ENCODE measurements at regions not wholly inside any gene's neighbourhood (a gene's known extent, or its start where the extent isn't known, plus 50 kb on each side); places are given as distances from the start of the nearest gene placed in this dataset.

- H3K27ac ChIP-seq (ENCODE audit: low read length) = no peak overlapping the region
- H3K36me3 ChIP-seq (ENCODE audit: control insufficient read depth in 2 of 2, insufficient read depth in 2 of 2, low read length in 2 of 2) = no peaks in the 10 kb centered on the region
- no peaks in the 10 kb centered on the region for H3K27me3 ChIP-seq (ENCODE audit: control insufficient read depth in 1 of 2, insufficient read depth in 2 of 2, low read length in 2 of 2)
- no peaks in the 10 kb centered on the region for H3K9me3 ChIP-seq (ENCODE audit: control insufficient read depth in 2 of 2, low read length in 2 of 2)
- H3K4me1 ChIP-seq (ENCODE audit: control insufficient read depth, insufficient read depth, low read length) = no peaks in the 10 kb centered on the region
- H3K4me3 ChIP-seq (ENCODE audit: low read length in 2 of 2) = no peak overlapping the region
- H3K9ac ChIP-seq (ENCODE audit: low read length in 2 of 2) = no peak overlapping the region
Measured at GRCh38 chr13:84994582-84994981, 804.6 kb downstream of the SLITRK6 start.

- Histone ChIP-seq H3K27me3 (ENCODE audit: control insufficient read depth in 1 of 2, insufficient read depth in 2 of 2, low read length in 2 of 2) (no peaks in the 10 kb centered on the region), H3K9me3 (ENCODE audit: control insufficient read depth in 2 of 2, low read length in 2 of 2) (no peaks in the 10 kb centered on the region), H3K4me1 (ENCODE audit: control insufficient read depth, insufficient read depth, low read length) (no peaks in the 10 kb centered on the region), H3K4me3 (ENCODE audit: low read length in 2 of 2) (no peak overlapping the region), H3K9ac (ENCODE audit: low read length in 2 of 2) (no peak overlapping the region), H3K36me3 (ENCODE audit: control insufficient read depth in 2 of 2, insufficient read depth in 2 of 2, low read length in 2 of 2) (no peaks in the 10 kb centered on the region), H3K27ac (ENCODE audit: low read length) (no peak overlapping the region)
Measured at GRCh38 chr13:84985860-84986259, 813.4 kb downstream of the SLITRK6 start.

- H3K9me3 ChIP-seq (ENCODE audit: control insufficient read depth in 2 of 2, low read length in 2 of 2) = no peaks in the 10 kb centered on the region
- no peak overlapping the region for H3K4me3 ChIP-seq (ENCODE audit: low read length in 2 of 2)
- no peak overlapping the region for H3K27ac ChIP-seq (ENCODE audit: low read length)
- no peak overlapping the region for H3K9ac ChIP-seq (ENCODE audit: low read length in 2 of 2)
- no peaks in the 10 kb centered on the region for H3K4me1 ChIP-seq (ENCODE audit: control insufficient read depth, insufficient read depth, low read length)
- no peaks in the 10 kb centered on the region for H3K27me3 ChIP-seq (ENCODE audit: control insufficient read depth in 1 of 2, insufficient read depth in 2 of 2, low read length in 2 of 2)
- no peaks in the 10 kb centered on the region for H3K36me3 ChIP-seq (ENCODE audit: control insufficient read depth in 2 of 2, insufficient read depth in 2 of 2, low read length in 2 of 2)
Measured at GRCh38 chr13:84983321-84983720, 815.9 kb downstream of the SLITRK6 start.

GRCh38 chr13:84980571-84980970, 818.6 kb downstream of the SLITRK6 start:
- Histone ChIP-seq H3K9ac (ENCODE audit: low read length in 2 of 2) (no peak overlapping the region), H3K4me3 (ENCODE audit: low read length in 2 of 2) (no peak overlapping the region), H3K4me1 (ENCODE audit: control insufficient read depth, insufficient read depth, low read length) (no peaks in the 10 kb centered on the region), H3K27ac (ENCODE audit: low read length) (no peak overlapping the region), H3K27me3 (ENCODE audit: control insufficient read depth in 1 of 2, insufficient read depth in 2 of 2, low read length in 2 of 2) (no peaks in the 10 kb centered on the region), H3K9me3 (ENCODE audit: control insufficient read depth in 2 of 2, low read length in 2 of 2) (no peaks in the 10 kb centered on the region), H3K36me3 (ENCODE audit: control insufficient read depth in 2 of 2, insufficient read depth in 2 of 2, low read length in 2 of 2) (no peaks in the 10 kb centered on the region)

GRCh38 chr13:84978851-84979250, 820.4 kb downstream of the SLITRK6 start:
- H3K9me3 ChIP-seq (ENCODE audit: control insufficient read depth in 2 of 2, low read length in 2 of 2) = no peaks in the 10 kb centered on the region
- H3K36me3 ChIP-seq (ENCODE audit: control insufficient read depth in 2 of 2, insufficient read depth in 2 of 2, low read length in 2 of 2) = no peaks in the 10 kb centered on the region
- no peak overlapping the region for H3K9ac ChIP-seq (ENCODE audit: low read length in 2 of 2)

GRCh38 chr13:84973661-84974060, 825.6 kb downstream of the SLITRK6 start:
- Histone ChIP-seq H3K4me1 (ENCODE audit: control insufficient read depth, insufficient read depth, low read length) (no peaks in the 10 kb centered on the region), H3K27ac (ENCODE audit: low read length) (no peak overlapping the region), H3K27me3 (ENCODE audit: control insufficient read depth in 1 of 2, insufficient read depth in 2 of 2, low read length in 2 of 2) (no peaks in the 10 kb centered on the region), H3K9me3 (ENCODE audit: control insufficient read depth in 2 of 2, low read length in 2 of 2) (no peaks in the 10 kb centered on the region), H3K4me3 (ENCODE audit: low read length in 2 of 2) (no peak overlapping the region), H3K36me3 (ENCODE audit: control insufficient read depth in 2 of 2, insufficient read depth in 2 of 2, low read length in 2 of 2) (no peaks in the 10 kb centered on the region), H3K9ac (ENCODE audit: low read length in 2 of 2) (no peak overlapping the region)

More at GRCh38 chr13:84978851-84979250, 820.4 kb downstream of the SLITRK6 start:
- H3K4me1 ChIP-seq (ENCODE audit: control insufficient read depth, insufficient read depth, low read length) = no peaks in the 10 kb centered on the region
- H3K27me3 ChIP-seq (ENCODE audit: control insufficient read depth in 1 of 2, insufficient read depth in 2 of 2, low read length in 2 of 2) = no peaks in the 10 kb centered on the region
- no peak overlapping the region for H3K4me3 ChIP-seq (ENCODE audit: low read length in 2 of 2)
- no peak overlapping the region for H3K27ac ChIP-seq (ENCODE audit: low read length)

- no peaks in the 10 kb centered on the region for H3K4me1 ChIP-seq (ENCODE audit: control insufficient read depth, insufficient read depth, low read length)
Measured at GRCh38 chr13:84972907-84973306, 826.3 kb downstream of the SLITRK6 start.

GRCh38 chr13:84962849-84963248, 836.4 kb downstream of the SLITRK6 start:
- Histone ChIP-seq H3K9me3 (ENCODE audit: control insufficient read depth in 2 of 2, low read length in 2 of 2) (no peaks in the 10 kb centered on the region), H3K9ac (ENCODE audit: low read length in 2 of 2) (no peak overlapping the region), H3K36me3 (ENCODE audit: control insufficient read depth in 2 of 2, insufficient read depth in 2 of 2, low read length in 2 of 2) (no peaks in the 10 kb centered on the region), H3K4me1 (ENCODE audit: control insufficient read depth, insufficient read depth, low read length) (no peaks in the 10 kb centered on the region), H3K27me3 (ENCODE audit: control insufficient read depth in 1 of 2, insufficient read depth in 2 of 2, low read length in 2 of 2) (no peaks in the 10 kb centered on the region), H3K4me3 (ENCODE audit: low read length in 2 of 2) (no peak overlapping the region), H3K27ac (ENCODE audit: low read length) (no peak overlapping the region)

More at GRCh38 chr13:84972907-84973306, 826.3 kb downstream of the SLITRK6 start:
- H3K36me3 ChIP-seq (ENCODE audit: control insufficient read depth in 2 of 2, insufficient read depth in 2 of 2, low read length in 2 of 2) = no peaks in the 10 kb centered on the region
- H3K4me3 ChIP-seq (ENCODE audit: low read length in 2 of 2) = no peak overlapping the region
- no peaks in the 10 kb centered on the region for H3K27me3 ChIP-seq (ENCODE audit: control insufficient read depth in 1 of 2, insufficient read depth in 2 of 2, low read length in 2 of 2)
- no peak overlapping the region for H3K9ac ChIP-seq (ENCODE audit: low read length in 2 of 2)
- no peak overlapping the region for H3K27ac ChIP-seq (ENCODE audit: low read length)
- H3K9me3 ChIP-seq (ENCODE audit: control insufficient read depth in 2 of 2, low read length in 2 of 2) = no peaks in the 10 kb centered on the region

GRCh38 chr13:84962141-84962750, 837.0 kb downstream of the SLITRK6 start:
- Histone ChIP-seq H3K27me3 (ENCODE audit: control insufficient read depth in 1 of 2, insufficient read depth in 2 of 2, low read length in 2 of 2) (no peaks in the 10 kb centered on the region), H3K9me3 (ENCODE audit: control insufficient read depth in 2 of 2, low read length in 2 of 2) (no peaks in the 10 kb centered on the region), H3K36me3 (ENCODE audit: control insufficient read depth in 2 of 2, insufficient read depth in 2 of 2, low read length in 2 of 2) (no peaks in the 10 kb centered on the region), H3K9ac (ENCODE audit: low read length in 2 of 2) (no peak overlapping the region), H3K27ac (ENCODE audit: low read length) (no peak overlapping the region), H3K4me3 (ENCODE audit: low read length in 2 of 2) (no peak overlapping the region), H3K4me1 (ENCODE audit: control insufficient read depth, insufficient read depth, low read length) (no peaks in the 10 kb centered on the region)

- H3K4me1 ChIP-seq (ENCODE audit: control insufficient read depth, insufficient read depth, low read length) = no peaks in the 10 kb centered on the region
- no peak overlapping the region for H3K27ac ChIP-seq (ENCODE audit: low read length)
- no peaks in the 10 kb centered on the region for H3K36me3 ChIP-seq (ENCODE audit: control insufficient read depth in 2 of 2, insufficient read depth in 2 of 2, low read length in 2 of 2)
- H3K9me3 ChIP-seq (ENCODE audit: control insufficient read depth in 2 of 2, low read length in 2 of 2) = no peaks in the 10 kb centered on the region
- no peaks in the 10 kb centered on the region for H3K27me3 ChIP-seq (ENCODE audit: control insufficient read depth in 1 of 2, insufficient read depth in 2 of 2, low read length in 2 of 2)
- H3K9ac ChIP-seq (ENCODE audit: low read length in 2 of 2) = no peak overlapping the region
- no peak overlapping the region for H3K4me3 ChIP-seq (ENCODE audit: low read length in 2 of 2)
Measured at GRCh38 chr13:84961023-84961422, 838.2 kb downstream of the SLITRK6 start.

GRCh38 chr13:84959818-84960217, 839.4 kb downstream of the SLITRK6 start:
- H3K27ac ChIP-seq (ENCODE audit: low read length) = no peak overlapping the region
- no peak overlapping the region for H3K9ac ChIP-seq (ENCODE audit: low read length in 2 of 2)
- H3K4me1 ChIP-seq (ENCODE audit: control insufficient read depth, insufficient read depth, low read length) = no peaks in the 10 kb centered on the region
- no peaks in the 10 kb centered on the region for H3K36me3 ChIP-seq (ENCODE audit: control insufficient read depth in 2 of 2, insufficient read depth in 2 of 2, low read length in 2 of 2)
- H3K4me3 ChIP-seq (ENCODE audit: low read length in 2 of 2) = no peak overlapping the region
- no peaks in the 10 kb centered on the region for H3K27me3 ChIP-seq (ENCODE audit: control insufficient read depth in 1 of 2, insufficient read depth in 2 of 2, low read length in 2 of 2)
- H3K9me3 ChIP-seq (ENCODE audit: control insufficient read depth in 2 of 2, low read length in 2 of 2) = no peaks in the 10 kb centered on the region

All from stomach smooth muscle (tissue), 2 donors.